Sigmoid colon (tissue), 6 donors: ENCODE measurements at regions not wholly inside any gene's neighbourhood (a gene's known extent, or its start where the extent isn't known, plus 50 kb on each side); places are given as distances from the start of the nearest gene placed in this dataset.

Experiments
- DNase-seq: peaks from one replicate; pipeline ENCODE4 v3.0.0-alpha.2; 2019
- H3K27ac ChIP-seq, 4 donors: fragments of 200-600 bp; sonication (generic); one replicate each; pipeline ENCODE4 v1.5.1; 2016 to 2019; ENCODE audit warnings: mild to moderate bottlenecking in 1 of 4
- H3K27me3 ChIP-seq, 3 donors: fragments of 200-600 bp; sonication (generic); one replicate each; pipeline ENCODE4 v1.5.1; 2019; ENCODE audit warnings: mild to moderate bottlenecking in 1 of 3
- H3K36me3 ChIP-seq, 4 donors: fragments of 200-600 bp; sonication (generic); one replicate each; pipeline ENCODE4 v1.5.1; 2016 to 2019
- H3K4me1 ChIP-seq, 4 donors: fragments of 200-600 bp; sonication (generic); one replicate each; pipeline ENCODE4 v1.5.1; 2017 to 2019
- H3K4me3 ChIP-seq, 4 donors: fragments of 200-600 bp; sonication (generic); one replicate each; pipeline ENCODE4 v1.5.1; 2017 to 2019; ENCODE audit warnings: mild to moderate bottlenecking in 2 of 4, moderate library complexity in 1 of 4
- H3K9me3 ChIP-seq, 4 donors: fragments of 200-600 bp in 3 of 4; sonication (generic) in 3 of 4; one replicate each; pipeline versions ENCODE4 v1.5.1 to v1.6.1; 2013 to 2019
- EP300 ChIP-seq, 4 donors: sonication (generic); formaldehyde crosslinking; IDR thresholded peaks; one replicate each; pipeline ENCODE4 v1.6.1; 2017; ENCODE audit warnings: antibody characterized with exemption in 4 of 4
- POLR2A ChIP-seq, 2 donors: fragments of 450-650 bp; IDR thresholded peaks; one replicate each; pipeline ENCODE4 v1.6.1; 2016; ENCODE audit warnings: antibody characterized with exemption in 2 of 2, mild to moderate bottlenecking in 2 of 2, moderate library complexity in 2 of 2
- POLR2AphosphoS5 ChIP-seq, 4 donors: sonication (generic); formaldehyde crosslinking; IDR thresholded peaks; one replicate each; pipeline ENCODE4 v1.6.1; 2017; ENCODE audit warnings: antibody characterized with exemption in 4 of 4
- WGBS, 2 donors: extraction: QIAGEN DNeasy Blood & Tissue Kit; methylation state at CpG; one replicate each; pipeline ENCODE4 v1.1.7; 2013; 5-methylcytosine and 5-hydroxymethylcytosine counted together
- intact Hi-C: fragments of 100-400 bp; cut with DNase I; formaldehyde crosslinking; loops from one replicate; pipeline ENCODE4 v1.15.1; 2023
- TF ChIP-seq, protein P1 (sequence below), 4 experiments: fragments of 450-650 bp in 3 of 4; fragments of 200-600 bp in 1 of 4; IDR thresholded peaks; one replicate each; pipeline ENCODE4 v1.5.1; 2016 to 2019; ENCODE audit warnings: antibody characterized with exemption in 4 of 4, mild to moderate bottlenecking in 3 of 4, moderate library complexity in 2 of 4
- donor health status: healthy with polysubstance abuse.
- donor health status: healthy.

DNA sequence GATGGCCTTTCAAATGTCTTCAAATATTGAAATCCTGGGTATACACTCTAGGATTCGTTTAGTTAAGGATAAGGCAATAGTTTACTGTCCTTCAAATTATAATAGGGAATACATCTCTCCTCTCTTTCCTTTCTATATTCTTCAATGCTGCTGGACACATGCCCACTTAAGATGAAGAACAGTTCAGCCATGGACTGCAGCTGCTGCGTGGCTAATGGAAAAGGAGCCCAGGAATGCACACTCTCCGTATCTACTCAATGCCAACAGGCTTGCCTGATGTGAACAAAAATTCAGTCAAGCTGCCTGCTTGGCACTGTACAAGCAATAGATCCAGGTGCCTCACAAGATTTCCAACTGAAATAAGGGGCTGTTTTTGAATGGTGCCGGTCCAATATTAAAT is 321.2 kb upstream of the LYPLAL1 start:
- H3K36me3 ChIP-seq, result no peaks in the 10 kb centered on the region
- H3K4me3 ChIP-seq, result no peak overlapping the region
- no peak for TF ChIP-seq EP300 (IDR thresholded peaks at IDR 0.05)
- no peak for TF ChIP-seq POLR2A (IDR thresholded peaks at IDR 0.05)
- TF ChIP-seq, protein P1, sequence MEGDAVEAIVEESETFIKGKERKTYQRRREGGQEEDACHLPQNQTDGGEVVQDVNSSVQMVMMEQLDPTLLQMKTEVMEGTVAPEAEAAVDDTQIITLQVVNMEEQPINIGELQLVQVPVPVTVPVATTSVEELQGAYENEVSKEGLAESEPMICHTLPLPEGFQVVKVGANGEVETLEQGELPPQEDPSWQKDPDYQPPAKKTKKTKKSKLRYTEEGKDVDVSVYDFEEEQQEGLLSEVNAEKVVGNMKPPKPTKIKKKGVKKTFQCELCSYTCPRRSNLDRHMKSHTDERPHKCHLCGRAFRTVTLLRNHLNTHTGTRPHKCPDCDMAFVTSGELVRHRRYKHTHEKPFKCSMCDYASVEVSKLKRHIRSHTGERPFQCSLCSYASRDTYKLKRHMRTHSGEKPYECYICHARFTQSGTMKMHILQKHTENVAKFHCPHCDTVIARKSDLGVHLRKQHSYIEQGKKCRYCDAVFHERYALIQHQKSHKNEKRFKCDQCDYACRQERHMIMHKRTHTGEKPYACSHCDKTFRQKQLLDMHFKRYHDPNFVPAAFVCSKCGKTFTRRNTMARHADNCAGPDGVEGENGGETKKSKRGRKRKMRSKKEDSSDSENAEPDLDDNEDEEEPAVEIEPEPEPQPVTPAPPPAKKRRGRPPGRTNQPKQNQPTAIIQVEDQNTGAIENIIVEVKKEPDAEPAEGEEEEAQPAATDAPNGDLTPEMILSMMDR (IDR thresholded peaks at IDR 0.05), result no peak
- TF ChIP-seq POLR2AphosphoS5 (IDR thresholded peaks at IDR 0.05), result no peak
- no peak for DNase-seq
- no peak overlapping the region for H3K27ac ChIP-seq
- no peaks in the 10 kb centered on the region for H3K9me3 ChIP-seq
- H3K4me1 ChIP-seq, result peaks cover 0 to 13% (median 3%) of the 10 kb centered on the region in 4 donors
- intact Hi-C loops, result no loop called here
- WGBS, 2 donors, result 80 to 84% methylated on average over 4 of the region's 4 CpGs
- H3K27me3 ChIP-seq, result no peaks in the 10 kb centered on the region

DNA sequence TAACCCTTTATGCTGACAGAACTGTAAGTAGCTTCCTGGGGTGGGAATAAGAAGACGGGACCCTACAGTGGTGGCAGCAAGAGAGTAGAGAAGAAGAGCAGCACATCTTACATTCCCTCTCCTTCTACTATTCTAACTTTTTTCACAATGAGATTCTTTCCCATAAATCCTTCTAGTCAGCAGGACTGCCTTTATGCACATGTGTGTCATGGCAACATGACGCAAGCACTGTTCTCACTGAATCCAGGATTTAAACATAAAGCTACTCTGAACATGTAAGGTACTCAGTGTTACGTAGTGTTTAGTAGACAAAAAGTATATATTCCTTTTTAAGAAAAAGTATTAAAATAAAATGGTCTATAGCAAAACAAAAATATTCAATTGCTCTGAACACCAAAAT is 309.7 kb upstream of the LYPLAL1 start:
- DNase-seq, result no peak
- no peaks in the 10 kb centered on the region for H3K36me3 ChIP-seq
- WGBS, 2 donors, result 88 to 90% methylated on average over 3 of the region's 3 CpGs
- no peaks in the 10 kb centered on the region for H3K27me3 ChIP-seq
- H3K4me1 ChIP-seq, result no peaks in the 10 kb centered on the region
- H3K27ac ChIP-seq, result no peak overlapping the region
- no peak overlapping the region for H3K4me3 ChIP-seq
- no peaks in the 10 kb centered on the region for H3K9me3 ChIP-seq
- TF ChIP-seq POLR2AphosphoS5 (IDR thresholded peaks at IDR 0.05) (no peak), EP300 (IDR thresholded peaks at IDR 0.05) (no peak), POLR2A (IDR thresholded peaks at IDR 0.05) (no peak)
- TF ChIP-seq, protein P1 (IDR thresholded peaks at IDR 0.05), result no peak
- intact Hi-C loops, result no loop called here

DNA sequence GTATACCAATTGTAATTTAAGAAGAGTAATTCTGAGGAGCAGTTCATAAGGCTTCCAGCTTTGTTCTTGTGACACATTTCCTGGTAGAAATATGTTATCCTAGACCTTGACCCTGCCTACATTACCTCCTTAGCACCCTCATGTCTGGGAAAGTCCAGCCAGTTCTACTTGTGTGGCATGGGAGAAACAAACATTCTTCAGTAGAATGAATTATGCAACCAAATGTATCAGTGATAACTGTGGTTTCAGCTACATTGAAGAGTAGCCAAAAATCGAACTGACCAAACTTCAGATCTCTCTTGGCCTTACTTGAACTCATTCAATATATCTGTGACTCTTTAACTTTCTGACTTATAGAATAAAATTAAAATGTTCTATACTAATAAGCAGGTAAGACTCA is 308.1 kb upstream of the LYPLAL1 start:
- intact Hi-C loops, result no loop called here
- no peaks in the 10 kb centered on the region for H3K4me1 ChIP-seq
- 11 to 51% methylated on average over 1 of the region's 1 CpG for WGBS, 2 donors
- no peak for DNase-seq
- TF ChIP-seq POLR2A (IDR thresholded peaks at IDR 0.05) (no peak), EP300 (IDR thresholded peaks at IDR 0.05) (no peak), POLR2AphosphoS5 (IDR thresholded peaks at IDR 0.05) (no peak)
- TF ChIP-seq, protein P1 (IDR thresholded peaks at IDR 0.05), result no peak
- H3K36me3 ChIP-seq, result no peaks in the 10 kb centered on the region
- H3K4me3 ChIP-seq, result no peak overlapping the region
- no peaks in the 10 kb centered on the region for H3K27me3 ChIP-seq
- no peak overlapping the region for H3K27ac ChIP-seq
- H3K9me3 ChIP-seq, result no peaks in the 10 kb centered on the region

DNA sequence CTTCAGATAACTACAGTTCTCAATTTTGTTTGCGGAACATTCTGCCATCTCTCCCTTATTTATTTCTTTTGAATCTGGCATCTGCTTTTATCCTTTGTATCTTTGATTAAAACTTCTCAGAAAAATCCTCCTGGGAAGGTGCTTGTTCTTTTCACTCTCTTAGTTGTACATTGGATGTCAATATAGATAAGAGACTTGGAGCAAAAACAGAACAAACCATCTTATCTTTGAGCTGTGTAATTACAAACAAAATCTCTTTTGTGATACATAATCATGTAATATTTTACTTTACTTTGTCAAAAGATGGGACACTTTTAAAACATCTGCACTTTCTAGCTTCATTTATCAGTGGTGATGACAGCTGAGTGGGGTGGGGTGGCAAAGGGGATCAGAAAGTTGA is 307.2 kb upstream of the LYPLAL1 start:
- 96% methylated on average over 1 of the region's 1 CpG for WGBS, 2 donors
- no peak for DNase-seq
- no peaks in the 10 kb centered on the region for H3K27me3 ChIP-seq
- no peaks in the 10 kb centered on the region for H3K4me1 ChIP-seq
- no peaks in the 10 kb centered on the region for H3K9me3 ChIP-seq
- TF ChIP-seq POLR2AphosphoS5 (IDR thresholded peaks at IDR 0.05), result no peak
- no peak for TF ChIP-seq POLR2A (IDR thresholded peaks at IDR 0.05)
- H3K27ac ChIP-seq, result no peak overlapping the region
- intact Hi-C loops, result no loop called here
- no peak overlapping the region for H3K4me3 ChIP-seq
- no peaks in the 10 kb centered on the region for H3K36me3 ChIP-seq

DNA sequence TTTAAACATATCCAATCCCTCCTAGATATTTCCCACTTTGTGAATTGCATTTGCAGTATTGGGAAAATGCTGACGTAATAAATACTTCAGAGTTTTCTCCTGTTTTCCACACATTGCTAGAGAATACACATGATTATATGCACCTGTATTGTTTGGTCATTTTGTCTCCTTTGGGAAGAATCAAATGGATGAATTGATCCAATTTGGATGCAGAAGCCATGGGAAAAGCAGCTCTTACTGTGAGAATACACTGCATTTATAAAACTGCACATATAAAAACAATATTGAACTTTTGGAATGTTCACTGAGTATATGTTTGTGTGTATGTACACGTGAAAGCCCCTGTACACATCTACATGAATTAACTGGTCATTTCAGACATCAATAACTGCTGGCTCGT is 306.6 kb upstream of the LYPLAL1 start:
- Histone ChIP-seq H3K27me3 (no peaks in the 10 kb centered on the region), H3K9me3 (no peaks in the 10 kb centered on the region), H3K4me1 (no peaks in the 10 kb centered on the region), H3K36me3 (no peaks in the 10 kb centered on the region), H3K27ac (no peak overlapping the region), H3K4me3 (no peak overlapping the region)
- WGBS, 2 donors, result 41 to 50% methylated on average over 3 of the region's 3 CpGs
- intact Hi-C loops, result no loop called here
- no peak for DNase-seq
- TF ChIP-seq EP300 (IDR thresholded peaks at IDR 0.05), result no peak
- TF ChIP-seq, protein P1 (IDR thresholded peaks at IDR 0.05), result no peak
- no peak for TF ChIP-seq POLR2A (IDR thresholded peaks at IDR 0.05)
